ENCODE measurements at regions not wholly inside any gene's neighbourhood (a gene's known extent, or its start where the extent isn't known, plus 50 kb on each side); places are given as distances from the start of the nearest gene placed in this dataset.

DNA sequence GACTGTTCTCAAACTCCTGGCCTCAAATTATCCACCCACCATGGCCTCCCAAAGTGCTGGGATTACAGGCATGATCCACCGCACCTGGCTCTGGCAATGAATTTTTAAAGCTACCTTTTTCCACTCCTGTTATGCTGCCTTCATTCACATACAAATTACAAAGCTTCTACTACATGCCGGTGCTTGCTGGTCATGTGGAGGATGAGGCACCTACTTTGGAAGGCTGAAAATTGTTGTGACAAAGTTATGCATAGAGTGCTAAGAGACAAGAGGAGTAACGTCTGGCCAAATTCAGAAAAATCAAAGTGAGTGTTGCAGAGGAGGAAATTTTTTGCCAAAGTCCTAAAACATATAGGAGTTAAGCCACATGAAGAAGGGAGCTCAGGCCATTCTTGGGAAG lies 191.7 kb upstream of the PPFIA2 start:
- DNase-seq: no peak

DNA sequence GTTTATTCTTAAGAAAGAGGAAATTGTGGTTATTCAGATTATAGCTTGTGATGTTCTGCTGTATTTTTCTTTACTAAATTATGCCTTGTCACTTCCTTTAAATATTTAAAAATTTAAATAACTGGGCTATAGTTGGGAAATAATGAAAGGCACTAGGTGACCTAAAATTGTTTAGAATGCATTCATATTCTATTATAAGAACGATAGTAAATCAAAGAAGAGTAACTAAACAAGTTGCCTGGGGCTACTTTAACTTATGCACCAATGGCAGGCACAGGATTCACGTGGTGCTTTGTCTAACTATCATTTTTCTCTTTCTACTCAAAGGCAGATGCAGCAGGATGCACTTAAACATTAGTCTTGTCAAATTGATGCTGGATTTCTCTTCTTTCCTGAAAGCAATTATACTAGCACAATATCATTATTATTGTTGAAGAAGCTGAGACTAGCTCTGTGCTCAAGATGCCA lies 190.7 kb upstream of the PPFIA2 start:
- DNase-seq: no peak

DNA sequence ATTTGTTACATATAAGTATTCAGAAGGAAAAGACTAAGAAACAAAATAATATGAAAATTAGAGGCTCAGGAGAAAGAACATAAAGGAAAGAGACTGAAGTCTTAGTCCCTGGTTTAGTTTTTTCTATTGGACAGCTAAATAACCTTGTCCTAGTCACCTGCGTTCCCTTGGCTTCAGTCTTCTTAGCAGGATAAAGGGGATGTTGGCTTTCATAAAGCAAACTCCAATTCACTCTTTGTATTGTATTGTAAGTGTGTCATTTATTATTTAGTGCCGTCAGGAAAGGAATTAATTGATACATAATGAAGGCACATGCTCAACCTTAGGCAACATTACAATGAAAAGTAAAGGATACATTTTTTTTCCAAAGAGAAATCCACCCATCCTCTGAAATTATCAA lies 190.3 kb upstream of the PPFIA2 start:
- DNase-seq: no peak

DNA sequence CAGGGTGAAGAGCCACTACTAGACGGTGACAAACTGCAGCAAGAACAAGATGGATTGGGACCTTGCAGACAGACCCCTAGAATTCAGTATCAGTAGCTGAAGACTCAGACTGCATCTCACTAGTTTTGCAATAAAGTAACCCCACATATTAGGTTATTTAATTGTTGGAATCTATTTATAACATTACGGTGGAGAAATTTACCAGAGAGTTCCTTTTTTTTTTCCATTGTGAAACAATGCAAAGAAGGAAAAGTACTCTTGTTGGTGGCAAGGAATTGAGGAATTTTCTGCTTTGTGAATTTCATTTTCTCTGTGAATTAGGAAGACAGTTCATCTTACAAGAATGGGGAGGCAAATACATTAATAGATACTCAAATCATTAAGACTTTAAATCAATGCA lies 185.7 kb upstream of the PPFIA2 start:
- DNase-seq: no peak

DNA sequence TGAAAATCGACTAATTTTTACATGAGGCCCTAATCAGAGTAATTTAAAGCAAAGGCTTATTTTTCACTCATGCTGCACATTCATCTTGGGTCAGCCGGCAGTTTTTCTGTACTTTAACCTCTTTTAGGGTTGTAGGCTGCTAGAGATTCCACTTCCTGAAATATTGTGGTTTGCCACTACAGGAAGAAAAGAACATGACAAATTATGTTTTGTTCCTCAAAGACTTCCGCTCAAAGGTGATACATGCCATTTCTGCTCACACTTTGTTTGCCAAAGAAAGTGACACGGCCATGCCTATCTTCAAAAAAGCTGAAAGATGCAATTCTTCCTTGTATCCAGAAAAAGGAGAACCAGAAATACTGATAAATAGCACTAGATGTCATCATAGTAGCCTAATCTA lies 183.4 kb upstream of the PPFIA2 start:
- no peak for DNase-seq

DNA sequence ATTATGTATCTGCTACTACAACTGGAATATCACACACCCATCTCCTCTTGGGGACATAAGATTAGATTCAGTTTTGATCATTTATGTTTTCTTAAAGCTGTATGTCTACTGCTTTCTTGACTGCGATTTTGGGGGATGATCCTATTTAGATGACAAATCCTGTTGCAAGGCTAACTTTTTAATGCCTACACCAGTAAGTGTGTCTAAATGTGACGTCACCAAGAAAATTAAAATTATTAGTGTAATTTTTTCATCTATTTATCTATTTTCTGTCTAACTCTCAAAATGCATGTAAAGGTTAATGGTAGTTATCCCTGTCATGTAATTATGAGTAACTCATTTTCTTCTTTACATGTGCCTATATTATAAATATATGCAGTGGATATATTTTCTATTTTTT lies 170.9 kb upstream of the PPFIA2 start:
- no peak for DNase-seq

DNA sequence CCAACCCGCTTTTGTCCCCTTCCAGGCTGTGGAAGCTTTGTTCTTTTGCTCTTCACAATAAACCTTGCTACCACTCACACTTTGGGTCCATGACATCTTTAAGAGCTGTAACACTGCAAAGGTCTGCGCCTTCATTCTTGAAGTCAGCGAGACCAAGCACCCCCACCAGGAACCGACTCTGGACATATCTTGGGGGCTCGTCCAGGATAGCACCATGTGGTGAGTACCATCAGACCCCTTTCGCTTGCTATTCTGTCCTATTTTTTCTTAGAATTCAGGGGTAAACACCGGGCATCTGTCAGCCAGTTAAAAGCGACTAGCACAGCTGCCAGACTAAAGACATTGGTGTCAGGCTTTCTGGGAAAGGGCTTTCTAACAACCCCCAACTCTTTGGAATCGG lies 137.6 kb upstream of the PPFIA2 start:
- no peak for DNase-seq

DNA sequence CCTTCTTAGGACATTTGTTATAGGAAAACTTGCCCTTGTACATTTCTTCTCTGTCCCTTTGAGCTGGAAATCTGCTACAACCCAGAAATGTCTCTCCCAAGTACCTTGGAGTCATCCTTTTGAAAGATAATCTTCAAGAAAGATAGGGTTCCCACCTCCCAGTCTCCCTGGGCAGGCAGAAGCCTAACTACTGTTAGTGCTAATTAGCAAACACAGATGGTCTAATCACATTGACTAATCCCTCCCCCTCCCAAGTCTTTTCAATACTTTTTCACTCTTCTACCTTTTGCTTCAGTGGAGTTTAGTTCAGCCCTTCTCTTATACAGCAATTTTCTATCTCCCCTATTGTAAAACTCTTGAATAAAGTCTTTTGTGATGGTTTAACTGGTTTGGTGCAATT lies 129.8 kb upstream of the PPFIA2 start:
- no peak for DNase-seq

DNA sequence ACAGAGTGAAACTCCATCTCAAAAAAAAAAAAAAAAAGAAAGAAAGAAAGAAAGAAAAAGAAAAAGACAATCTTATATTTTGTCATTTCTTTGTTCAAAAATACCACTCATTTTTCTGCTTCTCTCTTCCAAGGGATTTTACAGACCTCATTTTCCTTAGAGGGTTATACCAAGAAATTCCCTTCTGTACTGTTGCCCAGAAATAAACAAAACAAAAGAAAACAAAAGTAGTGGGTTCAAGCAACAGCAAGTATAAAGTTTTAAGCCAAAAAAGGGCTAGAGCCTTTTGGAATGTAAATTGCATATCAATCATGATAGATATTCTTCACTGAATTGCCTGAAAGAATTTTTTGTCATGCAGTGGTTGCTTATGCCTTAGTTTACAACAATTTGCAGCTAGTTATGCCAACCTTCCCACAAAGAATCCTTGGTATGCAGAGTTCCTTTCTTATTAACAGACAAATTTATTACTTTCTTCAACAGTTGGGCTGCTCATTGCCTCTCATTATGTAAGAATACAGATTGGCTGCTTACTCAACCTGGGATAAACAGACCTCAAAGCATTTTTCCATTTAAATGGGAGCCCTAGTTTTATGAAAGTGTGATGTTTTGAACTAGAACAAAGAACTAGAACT lies 129.1 kb upstream of the PPFIA2 start:
- DNase-seq: no peak

DNA sequence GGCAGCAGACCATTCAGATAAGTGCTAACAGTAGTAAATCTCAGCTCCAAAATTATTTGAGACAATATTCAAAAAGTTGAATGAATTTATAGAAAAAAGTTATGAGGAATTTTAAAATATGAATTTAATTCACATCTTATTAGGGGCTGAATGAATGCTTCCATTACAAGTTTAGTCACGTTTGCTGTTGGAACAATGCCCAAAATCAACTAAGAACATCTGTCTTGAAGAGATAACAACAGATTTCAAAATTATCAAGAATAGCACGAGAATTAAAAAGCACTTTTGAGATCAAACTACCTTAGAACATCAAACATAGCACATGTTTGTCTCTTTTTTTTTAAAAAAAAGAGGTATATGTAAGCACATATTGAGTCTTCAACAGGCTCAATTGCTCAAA lies 115.4 kb upstream of the PPFIA2 start:
- DNase-seq: no peak

DNA sequence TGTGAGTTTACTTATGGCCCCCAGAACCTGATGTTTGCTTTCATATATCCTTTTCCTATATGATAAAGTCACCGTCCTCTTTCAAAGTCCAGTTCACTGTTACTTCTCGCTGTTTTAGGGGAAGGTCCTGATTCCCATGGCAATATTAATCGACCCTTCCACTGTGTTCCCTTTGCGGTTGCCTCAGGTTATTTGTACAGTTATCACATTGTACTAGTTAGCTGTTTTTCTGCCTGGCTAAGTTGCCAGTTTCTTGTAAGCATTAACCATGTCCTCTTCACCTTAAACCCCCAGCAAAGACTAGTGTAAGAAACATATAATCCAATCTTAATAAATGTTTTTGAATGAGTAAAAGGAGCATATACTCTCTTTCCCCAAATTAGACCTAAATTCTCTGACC lies 115.0 kb upstream of the PPFIA2 start:
- no peak for DNase-seq

DNA sequence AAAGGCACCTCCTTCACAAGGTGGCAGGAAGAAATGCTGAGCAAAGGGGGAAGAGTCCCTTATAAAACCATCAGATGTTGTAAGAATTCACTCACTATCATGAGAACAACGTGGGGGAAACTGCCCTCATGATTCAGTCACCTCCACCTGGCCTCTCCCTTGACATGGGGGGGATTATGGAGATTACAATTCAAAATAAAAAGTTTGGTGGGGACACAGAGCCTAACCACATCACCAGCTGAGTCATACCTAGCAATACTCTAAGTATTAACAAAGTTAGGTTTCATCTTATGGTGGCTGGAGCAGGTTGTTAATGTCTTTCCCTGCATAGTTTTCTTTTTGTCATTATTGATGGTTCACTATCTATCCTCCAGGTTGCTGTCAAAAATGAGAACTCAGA lies 113.2 kb upstream of the PPFIA2 start:
- DNase-seq: no peak

DNA sequence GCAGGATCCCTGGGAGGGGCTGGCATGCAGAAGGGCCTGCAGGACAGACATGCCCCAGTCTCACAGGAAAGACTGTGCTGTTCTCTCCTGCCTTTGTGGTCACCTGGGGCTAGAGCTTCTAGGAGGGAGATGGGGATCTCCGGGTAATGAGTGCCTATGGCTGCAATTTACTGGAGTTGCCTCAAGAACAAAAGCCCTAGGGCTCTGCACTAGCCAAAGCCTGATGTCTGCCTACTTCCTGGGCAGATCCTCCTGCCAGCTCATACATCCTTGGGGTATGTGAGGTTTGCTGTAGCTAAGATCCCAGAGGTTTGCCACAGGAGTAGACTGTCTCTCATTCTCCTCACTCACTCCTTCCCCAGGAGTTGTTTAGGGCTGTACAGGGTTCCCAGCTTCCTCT lies 106.9 kb upstream of the PPFIA2 start:
- DNase-seq: no peak

DNA sequence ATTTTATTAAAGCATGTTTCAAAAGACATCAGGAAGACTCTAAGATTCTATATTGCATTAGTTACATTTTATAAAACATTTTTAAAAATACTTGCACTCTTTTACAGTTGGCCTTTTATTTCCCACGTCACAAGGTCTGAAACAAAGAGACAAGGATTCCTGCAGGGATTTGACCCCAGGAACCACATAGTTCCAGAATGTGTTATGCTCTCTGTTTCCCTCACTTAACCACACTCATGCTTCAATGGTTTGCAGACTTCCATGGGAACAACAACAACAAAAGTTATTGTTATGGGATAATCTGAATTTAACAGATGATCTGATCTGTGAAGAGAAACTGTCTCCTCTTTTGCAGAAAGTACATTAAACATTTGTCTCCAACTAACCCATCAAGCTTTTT lies 104.3 kb upstream of the PPFIA2 start:
- DNase-seq: no peak

DNA sequence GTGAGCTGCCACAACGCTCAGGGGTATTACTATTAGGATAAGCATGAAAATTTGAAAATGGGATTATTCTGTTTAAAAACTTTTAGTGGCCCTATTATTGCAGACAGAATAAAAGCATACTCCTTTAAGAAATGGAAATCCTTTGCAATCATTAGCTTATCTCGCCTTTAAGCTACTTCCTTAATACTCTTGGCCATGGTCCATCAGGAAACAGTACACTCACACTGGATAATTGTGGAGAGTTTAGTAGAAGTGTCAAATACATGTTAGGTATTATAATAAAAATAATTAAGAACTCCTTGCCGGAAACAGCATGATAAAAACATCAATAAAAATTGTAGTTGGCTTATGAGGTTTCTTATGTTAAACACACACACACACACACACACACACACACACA lies 100.4 kb upstream of the PPFIA2 start:
- DNase-seq: no peak

DNA sequence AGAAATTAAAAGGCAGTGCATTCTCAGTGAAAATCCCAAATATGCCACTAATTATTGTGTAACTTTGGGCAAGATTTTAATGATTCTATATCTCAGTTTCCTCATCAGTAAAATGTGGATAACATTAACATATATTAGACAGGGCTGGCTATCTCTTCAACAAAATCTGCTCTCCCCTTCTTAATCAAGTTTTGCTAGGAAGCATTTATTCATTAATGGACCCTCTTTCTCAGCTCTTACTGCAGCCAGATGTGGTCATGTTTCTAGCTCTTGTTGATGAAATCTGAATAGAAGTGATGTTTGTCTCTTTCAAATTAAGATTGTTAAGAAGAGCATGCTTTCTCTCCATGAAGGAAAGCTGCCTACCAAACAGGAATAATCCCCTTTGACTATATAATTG lies 84.4 kb upstream of the PPFIA2 start:
- no peak for DNase-seq

DNA sequence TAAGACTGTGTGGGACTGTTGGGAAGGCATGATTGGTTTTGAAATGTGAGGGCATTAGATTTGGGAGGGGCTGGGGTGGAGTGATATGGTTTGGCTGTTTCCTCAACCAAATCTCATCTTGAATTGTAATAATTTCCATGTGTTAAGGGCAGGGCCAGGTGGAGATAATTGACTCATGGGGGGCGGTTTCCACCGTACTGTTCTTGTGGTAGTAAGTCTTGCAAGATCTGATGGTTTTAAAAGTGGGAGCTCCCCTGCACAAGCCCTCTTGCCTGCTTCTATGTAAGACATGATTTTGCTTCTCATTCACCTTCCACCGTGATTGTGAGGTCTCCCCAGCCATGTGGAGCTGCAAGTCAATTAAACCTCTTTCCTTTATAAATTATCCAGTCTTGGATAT lies 76.6 kb upstream of the PPFIA2 start:
- no peak for DNase-seq

DNA sequence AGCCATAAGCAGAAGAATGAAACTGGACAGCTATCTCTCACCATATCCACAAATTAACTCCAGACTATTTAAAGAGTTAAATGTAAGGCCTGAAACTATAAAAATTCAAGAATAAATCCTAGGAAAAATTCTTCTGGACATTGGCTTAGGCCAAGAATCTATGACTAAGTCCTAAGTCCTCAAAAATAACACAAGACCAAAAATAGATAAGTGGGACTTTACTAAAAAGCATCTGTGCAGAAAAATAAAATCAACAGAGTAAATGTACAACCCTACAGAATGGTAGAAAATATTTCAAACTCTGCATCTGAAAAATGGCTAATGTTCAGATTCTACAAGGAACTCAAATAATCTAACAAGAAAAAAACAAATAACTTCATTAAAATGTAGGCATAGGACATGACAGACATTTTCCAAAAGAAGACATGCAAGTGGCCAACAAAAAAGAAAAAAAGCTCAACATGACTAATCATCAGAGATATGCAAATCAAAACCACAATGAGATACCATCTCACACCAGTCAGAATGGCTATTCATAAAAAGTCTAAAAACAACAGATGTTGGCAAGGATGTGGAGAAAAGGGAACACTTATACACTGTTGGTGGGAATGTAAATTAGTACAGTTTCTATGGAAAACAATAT lies 61.0 kb upstream of the PPFIA2 start:
- no peak for DNase-seq

DNA sequence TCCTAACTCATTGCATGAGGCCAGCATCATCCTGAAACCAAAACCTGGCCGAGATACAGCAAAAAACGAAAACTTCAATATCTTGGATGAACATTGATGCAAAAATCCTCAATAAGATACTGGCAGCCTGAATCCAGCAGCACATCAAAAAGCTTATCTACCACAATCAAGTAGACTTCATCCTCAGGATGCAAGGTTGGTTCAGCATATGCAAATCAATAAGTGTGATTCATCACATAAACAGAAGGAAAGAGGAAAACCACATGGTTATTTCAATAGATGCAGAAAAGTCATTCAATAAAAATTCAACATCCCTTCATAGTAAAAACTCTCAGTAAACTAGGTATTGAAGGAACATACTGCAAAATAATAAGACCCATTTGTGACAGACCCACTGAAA lies 56.5 kb upstream of the PPFIA2 start:
- no peak for DNase-seq

DNA sequence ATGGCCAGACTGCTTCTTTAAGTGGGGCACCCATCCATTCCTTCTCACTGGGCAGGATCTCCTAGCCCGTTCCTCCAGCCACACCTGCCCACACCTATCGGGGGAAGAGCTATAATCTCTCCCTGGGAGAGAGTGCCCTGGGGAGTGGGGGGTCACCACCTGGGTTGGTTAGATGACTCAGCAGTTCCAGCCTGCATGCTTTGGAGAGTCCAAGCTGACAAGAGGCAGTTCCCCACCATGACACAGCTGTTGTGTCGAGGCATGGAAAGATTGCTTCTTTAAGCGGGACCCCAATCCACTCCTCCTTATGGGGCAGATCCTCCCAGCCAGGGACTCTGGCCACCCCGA lies 52.6 kb upstream of the PPFIA2 start:
- DNase-seq: no peak

DNA sequence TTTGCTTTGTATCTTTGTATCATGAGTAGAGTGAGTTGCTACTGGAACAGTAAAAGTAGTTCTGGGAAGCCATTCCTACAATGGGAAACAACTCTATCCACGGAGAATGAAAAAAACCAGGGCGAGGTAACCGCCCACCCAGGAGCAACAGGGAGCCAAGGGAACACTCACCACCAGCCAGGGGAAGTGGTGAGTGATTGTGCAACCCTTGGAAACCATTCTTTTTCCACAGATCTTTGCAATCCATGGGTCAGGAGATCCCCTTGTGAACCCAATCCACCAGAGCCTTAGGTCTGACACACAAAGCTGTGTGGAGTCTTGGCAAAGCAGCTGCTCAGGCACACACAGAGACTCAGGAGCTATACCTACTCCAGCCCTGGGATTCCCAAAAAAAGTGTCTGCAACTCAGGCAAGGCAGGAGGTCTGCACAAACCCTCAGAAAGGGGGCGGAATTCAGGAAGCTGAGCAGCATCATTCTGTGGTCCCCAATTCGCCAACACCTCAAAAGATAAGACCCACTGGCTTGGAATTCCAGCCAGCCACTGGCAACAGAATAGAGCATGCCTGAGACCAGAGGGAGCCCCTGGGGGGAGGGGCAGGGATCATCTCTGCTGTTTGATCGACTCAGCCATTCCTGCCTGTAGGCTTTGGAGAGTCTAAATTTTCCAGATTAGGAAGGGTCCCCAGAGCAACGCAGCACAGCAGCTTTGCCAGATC lies 52.1 kb upstream of the PPFIA2 start:
- DNase-seq: no peak

DNA sequence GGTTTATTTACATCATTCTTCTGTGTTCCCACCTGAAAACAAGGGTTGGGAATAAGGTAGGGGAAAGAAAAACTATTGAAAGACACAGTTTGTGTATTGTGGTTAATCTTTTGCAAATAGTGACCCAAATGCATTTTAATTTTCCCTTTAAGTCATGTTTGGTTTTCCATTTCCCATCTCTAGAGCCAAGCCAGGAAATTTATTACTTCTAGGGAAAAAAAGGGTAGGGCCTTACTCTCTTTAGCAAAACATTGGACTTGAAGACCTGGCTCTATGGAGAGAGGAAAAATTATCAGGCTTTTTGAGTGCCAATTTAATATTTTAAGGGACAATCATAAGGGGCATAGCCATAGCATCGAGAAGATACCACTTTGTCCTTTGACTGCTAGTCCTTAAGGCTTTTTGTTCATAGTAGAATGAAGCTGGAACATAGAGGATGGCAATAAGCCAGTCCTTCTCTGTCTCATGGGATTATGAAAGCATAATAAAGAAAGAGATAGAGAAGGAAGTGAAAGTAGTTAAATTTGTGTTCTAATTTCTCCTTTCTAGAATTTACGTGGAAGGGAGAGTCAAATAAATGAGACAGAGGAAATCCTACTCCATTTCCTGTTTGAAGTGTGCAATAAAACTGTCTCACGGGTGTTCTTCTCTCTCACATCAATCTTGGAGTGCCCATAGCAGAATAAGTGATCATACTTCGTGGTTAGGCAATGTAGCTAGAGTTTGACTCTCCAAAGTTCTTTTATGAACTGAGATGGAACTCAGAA lies 50.9 kb upstream of the PPFIA2 start:
- DNase-seq: no peak

DNA sequence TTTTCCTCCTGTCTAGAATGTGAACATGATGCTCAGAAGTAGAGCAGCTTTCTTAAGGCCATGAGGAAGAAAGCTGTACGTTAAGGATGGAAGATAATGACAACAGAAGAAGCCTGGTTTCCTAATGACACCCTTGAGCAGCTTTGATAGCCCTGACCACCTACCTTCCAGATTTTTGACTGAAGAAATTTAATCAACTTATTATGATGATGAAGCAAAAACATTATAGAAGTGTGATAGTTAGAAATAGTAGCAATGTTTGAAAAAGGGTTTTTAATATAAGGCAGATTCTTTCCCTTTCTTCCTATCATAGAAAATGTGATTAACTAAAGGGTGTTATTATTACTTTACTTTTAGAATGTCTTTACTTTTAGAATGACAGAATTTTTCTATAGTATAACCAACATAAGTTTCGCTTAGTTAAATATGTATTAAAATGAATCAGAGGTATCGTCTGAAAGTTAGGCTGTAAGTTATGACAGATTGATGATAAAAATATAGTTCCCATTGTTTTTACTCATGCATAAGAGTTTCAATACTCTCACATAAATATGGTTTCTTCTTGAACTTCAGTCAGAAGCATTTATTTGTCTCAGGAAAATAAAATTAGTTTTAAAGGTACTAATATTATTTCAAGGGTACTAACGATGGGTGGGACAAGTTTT lies 50.1 kb upstream of the PPFIA2 start:
- no peak for DNase-seq

Data from NCI-H1436 treated with DMSO at 0.1 percent for 48 hours (cell line).